Neuron (in vitro differentiated cells): ENCODE measurements at regions not wholly inside any gene's neighbourhood (a gene's known extent, or its start where the extent isn't known, plus 50 kb on each side); places are given as distances from the start of the nearest gene placed in this dataset.

ENCODE experiments used
- H2AFZ ChIP-seq: one replicate; pipeline ENCODE4 v1.6.1; 2013; ENCODE audit warnings: low read depth, mild to moderate bottlenecking, inconsistent platforms, low read length, moderate library complexity
- H3K27me3 ChIP-seq: one replicate; pipeline ENCODE4 v1.6.1; 2013; ENCODE audit warnings: low read length; ENCODE audit not compliant: insufficient read depth
- H3K36me3 ChIP-seq: one replicate; pipeline ENCODE4 v1.6.1; 2013; ENCODE audit warnings: low read length; ENCODE audit not compliant: insufficient read depth
- H3K4me1 ChIP-seq: one replicate; pipeline ENCODE4 v1.6.1; 2013; ENCODE audit warnings: low read length; ENCODE audit not compliant: insufficient read depth
- H3K4me3 ChIP-seq: 2 replicates; pipeline ENCODE4 v1.5.1; 2013; ENCODE audit warnings: mild to moderate bottlenecking, low read length, moderate library complexity
- H3K9me3 ChIP-seq: one replicate; pipeline ENCODE4 v1.6.1; 2013; ENCODE audit warnings: low read length

GRCh38 chr2:51650769-51651168, 618.8 kb upstream of the NRXN1 start:
- Histone ChIP-seq H3K9me3 (no peaks in the 10 kb centered on the region), H3K36me3 (no peaks in the 10 kb centered on the region), H3K4me1 (no peaks in the 10 kb centered on the region), H3K27me3 (no peaks in the 10 kb centered on the region), H3K4me3 (no peak overlapping the region), H2AFZ (no peak overlapping the region)

DNA sequence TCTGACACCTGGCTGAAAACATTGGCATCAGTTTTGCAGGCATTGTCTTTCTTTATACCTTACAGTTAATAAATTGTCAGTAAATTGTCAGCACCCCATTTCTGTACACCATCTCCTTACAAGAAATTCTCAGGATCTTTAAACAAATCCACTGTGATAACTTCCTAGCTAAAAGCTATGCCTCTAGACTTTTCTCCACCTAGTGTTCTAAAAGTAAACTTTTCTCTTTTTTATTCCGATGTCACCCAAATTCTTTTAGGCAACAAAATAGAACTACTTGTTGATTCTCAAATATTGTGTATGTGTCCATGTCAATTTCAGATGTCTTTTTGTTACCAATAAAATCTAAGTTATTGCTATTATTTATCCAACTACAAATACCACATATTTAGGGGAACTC, 617.4 kb upstream of the NRXN1 start:
- Histone ChIP-seq H3K36me3 (no peaks in the 10 kb centered on the region), H3K9me3 (no peaks in the 10 kb centered on the region), H3K4me3 (no peak overlapping the region), H3K27me3 (no peaks in the 10 kb centered on the region), H2AFZ (no peak overlapping the region), H3K4me1 (no peaks in the 10 kb centered on the region)

GRCh38 chr2:51638811-51639210, 606.9 kb upstream of the NRXN1 start:
- H3K9me3 ChIP-seq = no peaks in the 10 kb centered on the region
- H2AFZ ChIP-seq = no peak overlapping the region
- no peaks in the 10 kb centered on the region for H3K4me1 ChIP-seq
- H3K27me3 ChIP-seq = no peaks in the 10 kb centered on the region
- H3K36me3 ChIP-seq = no peaks in the 10 kb centered on the region
- H3K4me3 ChIP-seq = no peak overlapping the region

GRCh38 chr2:51633073-51633472, 601.1 kb upstream of the NRXN1 start:
- H3K4me3 ChIP-seq = no peak overlapping the region

DNA sequence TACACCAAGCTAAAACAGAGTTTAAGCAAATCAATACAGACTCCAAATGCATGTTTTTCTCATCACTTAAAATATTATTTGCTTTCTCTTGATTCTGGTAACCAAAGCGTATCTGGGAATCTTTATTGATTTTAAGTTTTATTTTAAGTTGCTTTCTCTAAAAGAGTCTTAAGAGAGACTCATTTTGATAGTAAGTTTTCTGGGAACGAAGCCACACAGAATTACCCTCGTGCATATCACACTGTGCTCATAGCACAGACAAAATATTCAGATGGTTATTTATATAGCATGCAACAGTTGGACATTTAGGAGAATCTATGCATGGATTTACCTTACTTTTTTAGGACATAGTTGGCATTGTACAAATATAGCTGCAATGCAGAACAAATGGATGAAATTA, 597.5 kb upstream of the NRXN1 start:
- no peaks in the 10 kb centered on the region for H3K36me3 ChIP-seq
- H3K9me3 ChIP-seq = no peaks in the 10 kb centered on the region
- no peak overlapping the region for H3K4me3 ChIP-seq
- no peak overlapping the region for H2AFZ ChIP-seq
- no peaks in the 10 kb centered on the region for H3K27me3 ChIP-seq
- H3K4me1 ChIP-seq = no peaks in the 10 kb centered on the region

More at GRCh38 chr2:51633073-51633472, 601.1 kb upstream of the NRXN1 start:
- H3K27me3 ChIP-seq = no peaks in the 10 kb centered on the region
- H2AFZ ChIP-seq = no peak overlapping the region
- H3K4me1 ChIP-seq = no peaks in the 10 kb centered on the region
- H3K9me3 ChIP-seq = no peaks in the 10 kb centered on the region
- no peaks in the 10 kb centered on the region for H3K36me3 ChIP-seq

DNA sequence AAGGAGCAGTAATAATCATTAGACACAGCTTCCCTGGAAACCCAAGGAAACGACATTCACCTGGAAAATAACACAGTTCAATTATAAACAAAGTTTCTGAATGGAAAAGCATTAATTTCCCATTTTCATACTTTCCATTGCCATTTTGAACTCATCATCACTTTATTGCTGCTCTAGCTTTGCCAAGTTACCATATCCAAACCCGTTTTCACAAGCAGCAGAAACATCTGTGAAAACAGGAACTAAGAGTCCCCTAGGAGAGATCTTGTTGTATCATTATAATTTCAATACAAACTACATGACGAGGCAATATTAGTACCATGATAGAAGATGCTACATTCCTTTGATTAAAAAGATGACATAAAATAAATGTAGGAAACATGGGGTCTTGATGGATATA, 597.0 kb upstream of the NRXN1 start:
- Histone ChIP-seq H3K4me3 (no peak overlapping the region), H2AFZ (no peak overlapping the region), H3K36me3 (no peaks in the 10 kb centered on the region), H3K9me3 (no peaks in the 10 kb centered on the region), H3K27me3 (no peaks in the 10 kb centered on the region), H3K4me1 (no peaks in the 10 kb centered on the region)

GRCh38 chr2:51624995-51625394, 593.1 kb upstream of the NRXN1 start:
- H3K4me1 ChIP-seq = no peaks in the 10 kb centered on the region
- no peaks in the 10 kb centered on the region for H3K27me3 ChIP-seq
- no peak overlapping the region for H3K4me3 ChIP-seq
- no peaks in the 10 kb centered on the region for H3K36me3 ChIP-seq
- H2AFZ ChIP-seq = no peak overlapping the region
- no peaks in the 10 kb centered on the region for H3K9me3 ChIP-seq

GRCh38 chr2:51620796-51621195, 588.9 kb upstream of the NRXN1 start:
- Histone ChIP-seq H3K27me3 (no peaks in the 10 kb centered on the region), H3K9me3 (no peaks in the 10 kb centered on the region), H3K36me3 (no peaks in the 10 kb centered on the region), H3K4me1 (no peaks in the 10 kb centered on the region), H2AFZ (no peak overlapping the region), H3K4me3 (no peak overlapping the region)

DNA sequence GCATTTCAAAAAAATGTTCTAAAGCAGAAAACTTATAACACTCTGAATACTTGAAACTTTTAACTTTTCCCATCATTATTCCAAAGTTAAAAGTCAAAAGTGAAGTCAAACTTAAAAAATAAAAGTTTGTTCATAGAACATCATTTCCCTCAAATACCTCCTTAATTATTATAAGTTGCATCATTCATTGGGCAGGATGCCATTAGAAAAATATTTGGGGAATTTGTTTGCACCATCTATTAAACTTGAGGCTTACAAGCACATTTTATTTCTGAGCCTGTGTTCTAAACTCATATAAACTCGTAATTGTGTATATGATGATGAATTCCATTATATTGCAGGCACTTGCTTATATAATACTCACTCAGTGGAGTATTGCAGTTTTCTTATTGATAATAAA, 588.0 kb upstream of the NRXN1 start:
- Histone ChIP-seq H3K27me3 (no peaks in the 10 kb centered on the region), H3K9me3 (peaks cover 3% of the 10 kb centered on the region), H3K4me1 (no peaks in the 10 kb centered on the region), H3K36me3 (no peaks in the 10 kb centered on the region), H2AFZ (no peak overlapping the region), H3K4me3 (no peak overlapping the region)

- Histone ChIP-seq H3K36me3 (no peaks in the 10 kb centered on the region), H3K9me3 (peaks cover 3% of the 10 kb centered on the region), H3K27me3 (no peaks in the 10 kb centered on the region), H2AFZ (no peak overlapping the region), H3K4me1 (no peaks in the 10 kb centered on the region), H3K4me3 (no peak overlapping the region)
Measured at GRCh38 chr2:51612387-51612786, 580.5 kb upstream of the NRXN1 start.

DNA sequence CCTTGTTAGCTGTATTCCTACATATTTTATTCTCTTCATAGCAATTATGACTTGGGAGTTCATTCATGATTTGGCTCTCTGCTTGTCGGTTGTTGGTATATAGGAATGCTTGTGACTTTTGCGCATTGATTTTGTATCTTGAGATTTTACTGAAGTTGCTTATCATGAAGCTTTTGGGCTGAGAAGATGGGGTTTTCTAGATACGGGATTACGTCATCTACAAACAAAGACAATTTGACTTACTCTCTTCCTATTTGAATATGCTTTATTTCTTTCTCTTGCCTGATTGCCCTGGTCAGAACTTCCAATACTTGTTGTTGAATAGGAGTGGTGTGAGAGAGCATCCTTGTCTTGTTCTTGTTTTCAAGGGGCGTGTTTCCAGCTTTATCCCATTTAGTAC, 569.8 kb upstream of the NRXN1 start:
- no peaks in the 10 kb centered on the region for H3K9me3 ChIP-seq
- no peaks in the 10 kb centered on the region for H3K27me3 ChIP-seq
- no peak overlapping the region for H2AFZ ChIP-seq

GRCh38 chr2:51597086-51597485, 565.2 kb upstream of the NRXN1 start:
- Histone ChIP-seq H3K9me3 (no peaks in the 10 kb centered on the region), H3K4me1 (no peaks in the 10 kb centered on the region), H3K4me3 (no peak overlapping the region), H3K36me3 (no peaks in the 10 kb centered on the region), H2AFZ (no peak overlapping the region), H3K27me3 (no peaks in the 10 kb centered on the region)

More for the DNA sequence above, 569.8 kb upstream of the NRXN1 start:
- Histone ChIP-seq H3K4me1 (no peaks in the 10 kb centered on the region), H3K4me3 (no peak overlapping the region), H3K36me3 (no peaks in the 10 kb centered on the region)

GRCh38 chr2:51595836-51596235, 563.9 kb upstream of the NRXN1 start:
- Histone ChIP-seq H3K9me3 (no peaks in the 10 kb centered on the region), H3K4me3 (no peak overlapping the region), H3K36me3 (no peaks in the 10 kb centered on the region), H3K27me3 (no peaks in the 10 kb centered on the region), H2AFZ (no peak overlapping the region), H3K4me1 (no peaks in the 10 kb centered on the region)

DNA sequence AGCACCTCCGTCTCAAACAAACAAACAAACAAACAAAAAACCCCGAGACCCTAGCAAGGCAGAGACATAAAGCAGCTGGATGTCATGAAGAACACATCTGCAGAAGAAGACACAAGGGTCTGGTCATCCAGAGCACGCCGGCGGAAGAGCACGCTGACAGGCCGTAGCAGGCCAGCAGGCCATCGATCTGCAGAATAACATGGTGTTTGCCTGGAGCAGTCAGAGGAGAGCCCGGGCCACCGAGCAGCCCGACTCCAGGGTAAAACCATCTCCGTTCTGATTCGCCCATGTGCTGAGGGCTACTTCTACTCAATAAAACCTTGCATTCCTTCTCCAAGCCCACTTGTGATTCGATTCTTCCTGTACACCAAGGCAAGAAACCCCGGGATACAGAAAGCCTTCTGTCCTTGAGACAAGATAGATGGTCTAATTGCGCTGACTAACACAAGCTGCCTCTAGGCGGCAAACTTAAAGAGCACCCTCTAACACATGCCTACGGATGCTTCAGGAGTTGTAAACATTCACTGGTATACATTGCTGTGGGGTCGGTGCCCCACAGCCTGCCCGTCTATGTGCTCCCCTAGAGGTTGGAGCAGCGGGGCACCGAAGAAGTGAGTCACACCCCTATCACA, 549.8 kb upstream of the NRXN1 start:
- no peak overlapping the region for H2AFZ ChIP-seq
- H3K27me3 ChIP-seq = no peaks in the 10 kb centered on the region
- H3K9me3 ChIP-seq = no peaks in the 10 kb centered on the region
- H3K36me3 ChIP-seq = no peaks in the 10 kb centered on the region
- H3K4me3 ChIP-seq = no peak overlapping the region
- H3K4me1 ChIP-seq = no peaks in the 10 kb centered on the region
